Liver (tissue), 3 donors: ENCODE measurements at regions not wholly inside any gene's neighbourhood (a gene's known extent, or its start where the extent isn't known, plus 50 kb on each side); places are given as distances from the start of the nearest gene placed in this dataset.

ENCODE experiments used
- EGR1 ChIP-seq, 2 donors: IDR thresholded peaks; 2 replicates each; pipeline ENCODE4 v1.6.1; 2016 to 2018; ENCODE audit warnings: antibody characterized with exemption in 2 of 2, low read depth in 2 of 2
- HNF4A ChIP-seq, 2 donors: conservative IDR thresholded peaks; 2 replicates each; pipeline ENCODE4 v1.6.1; 2016; ENCODE audit warnings: antibody characterized with exemption in 2 of 2, mild to moderate bottlenecking in 2 of 2
- REST ChIP-seq: IDR thresholded peaks from 2 replicates; pipeline ENCODE4 v1.6.1; 2016; ENCODE audit warnings: antibody characterized with exemption, mild to moderate bottlenecking
- RXRA ChIP-seq, 2 donors: IDR thresholded peaks; 2 replicates each; pipeline ENCODE4 v1.6.1; 2017 to 2018; ENCODE audit warnings: antibody characterized with exemption in 2 of 2, mild to moderate bottlenecking in 1 of 2
- YY1 ChIP-seq: IDR thresholded peaks from 2 replicates; pipeline ENCODE4 v1.6.1; 2016; ENCODE audit warnings: antibody characterized with exemption, mild to moderate bottlenecking
- TF ChIP-seq, protein P1 (sequence below): IDR thresholded peaks from 2 replicates; pipeline ENCODE4 v1.6.1; 2016; ENCODE audit warnings: antibody characterized with exemption
- TF ChIP-seq, protein P2 (sequence below): fragments of 150-350 bp; IDR thresholded peaks from 2 replicates; pipeline ENCODE4 v1.5.1; 2017; ENCODE audit warnings: improper control_type of control experiment, low read depth, low read length; ENCODE audit not compliant: missing input control
- TF ChIP-seq, protein P3 (sequence below): IDR thresholded peaks from 2 replicates; pipeline ENCODE4 v1.6.1; 2016; ENCODE audit warnings: antibody characterized with exemption
- TF ChIP-seq, protein P4 (sequence below): IDR thresholded peaks from 2 replicates; pipeline ENCODE4 v1.6.1; 2016; ENCODE audit warnings: antibody characterized with exemption
- donor health status: healthy.
- donor health status: healthy.

GRCh38 chr1:219989766-219990165 lies 56.5 kb downstream of the EPRS1 start:
- TF ChIP-seq, protein P1, sequence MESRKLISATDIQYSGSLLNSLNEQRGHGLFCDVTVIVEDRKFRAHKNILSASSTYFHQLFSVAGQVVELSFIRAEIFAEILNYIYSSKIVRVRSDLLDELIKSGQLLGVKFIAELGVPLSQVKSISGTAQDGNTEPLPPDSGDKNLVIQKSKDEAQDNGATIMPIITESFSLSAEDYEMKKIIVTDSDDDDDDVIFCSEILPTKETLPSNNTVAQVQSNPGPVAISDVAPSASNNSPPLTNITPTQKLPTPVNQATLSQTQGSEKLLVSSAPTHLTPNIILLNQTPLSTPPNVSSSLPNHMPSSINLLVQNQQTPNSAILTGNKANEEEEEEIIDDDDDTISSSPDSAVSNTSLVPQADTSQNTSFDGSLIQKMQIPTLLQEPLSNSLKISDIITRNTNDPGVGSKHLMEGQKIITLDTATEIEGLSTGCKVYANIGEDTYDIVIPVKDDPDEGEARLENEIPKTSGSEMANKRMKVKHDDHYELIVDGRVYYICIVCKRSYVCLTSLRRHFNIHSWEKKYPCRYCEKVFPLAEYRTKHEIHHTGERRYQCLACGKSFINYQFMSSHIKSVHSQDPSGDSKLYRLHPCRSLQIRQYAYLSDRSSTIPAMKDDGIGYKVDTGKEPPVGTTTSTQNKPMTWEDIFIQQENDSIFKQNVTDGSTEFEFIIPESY: no peak
- TF ChIP-seq, protein P2, sequence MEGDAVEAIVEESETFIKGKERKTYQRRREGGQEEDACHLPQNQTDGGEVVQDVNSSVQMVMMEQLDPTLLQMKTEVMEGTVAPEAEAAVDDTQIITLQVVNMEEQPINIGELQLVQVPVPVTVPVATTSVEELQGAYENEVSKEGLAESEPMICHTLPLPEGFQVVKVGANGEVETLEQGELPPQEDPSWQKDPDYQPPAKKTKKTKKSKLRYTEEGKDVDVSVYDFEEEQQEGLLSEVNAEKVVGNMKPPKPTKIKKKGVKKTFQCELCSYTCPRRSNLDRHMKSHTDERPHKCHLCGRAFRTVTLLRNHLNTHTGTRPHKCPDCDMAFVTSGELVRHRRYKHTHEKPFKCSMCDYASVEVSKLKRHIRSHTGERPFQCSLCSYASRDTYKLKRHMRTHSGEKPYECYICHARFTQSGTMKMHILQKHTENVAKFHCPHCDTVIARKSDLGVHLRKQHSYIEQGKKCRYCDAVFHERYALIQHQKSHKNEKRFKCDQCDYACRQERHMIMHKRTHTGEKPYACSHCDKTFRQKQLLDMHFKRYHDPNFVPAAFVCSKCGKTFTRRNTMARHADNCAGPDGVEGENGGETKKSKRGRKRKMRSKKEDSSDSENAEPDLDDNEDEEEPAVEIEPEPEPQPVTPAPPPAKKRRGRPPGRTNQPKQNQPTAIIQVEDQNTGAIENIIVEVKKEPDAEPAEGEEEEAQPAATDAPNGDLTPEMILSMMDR: no peak
- TF ChIP-seq HNF4A (conservative IDR thresholded peaks at IDR 0.05) (no peak), RXRA (IDR thresholded peaks at IDR 0.05) (no peak), YY1 (no peak), REST (no peak), EGR1 (IDR thresholded peaks at IDR 0.05; ENCODE audit: low read depth in 2 of 2) (no peak)
- TF ChIP-seq, protein P3, sequence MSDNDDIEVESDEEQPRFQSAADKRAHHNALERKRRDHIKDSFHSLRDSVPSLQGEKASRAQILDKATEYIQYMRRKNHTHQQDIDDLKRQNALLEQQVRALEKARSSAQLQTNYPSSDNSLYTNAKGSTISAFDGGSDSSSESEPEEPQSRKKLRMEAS: no peak
- TF ChIP-seq, protein P4, sequence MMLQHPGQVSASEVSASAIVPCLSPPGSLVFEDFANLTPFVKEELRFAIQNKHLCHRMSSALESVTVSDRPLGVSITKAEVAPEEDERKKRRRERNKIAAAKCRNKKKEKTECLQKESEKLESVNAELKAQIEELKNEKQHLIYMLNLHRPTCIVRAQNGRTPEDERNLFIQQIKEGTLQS: no peak
